ENCODE measurements at regions not wholly inside any gene's neighbourhood (a gene's known extent, or its start where the extent isn't known, plus 50 kb on each side); places are given as distances from the start of the nearest gene placed in this dataset.

GRCh38 chr7:57328457-57328856 lies 121.5 kb upstream of the ZNF716 start:
- WGBS, 2 donors: 64% methylated on average over 4 to 11 of the region's 11 CpGs
- Histone ChIP-seq H3K27me3 (no peaks in the 10 kb centered on the region), H3K4me1 (no peaks in the 10 kb centered on the region), H3K27ac (no peak overlapping the region), H3K9me3 (no peaks in the 10 kb centered on the region), H3K36me3 (replicated peaks in 1 of 2; ENCODE audit: insufficient read depth in 1 of 2, low read depth in 2 of 2) (no peaks in the 10 kb centered on the region), H3K4me3 (no peak overlapping the region)
- no peak for TF ChIP-seq CTCF (IDR thresholded peaks at IDR 0.05)
- intact Hi-C loops (cut with DNase I): loop anchor here (5.0 kb wide), 1 partner anchor 49 kb away; no protein-coding TSS in a partner anchor
- ATAC-seq (no peak), DNase-seq (no peak)

- no peak for TF ChIP-seq POLR2A (IDR thresholded peaks at IDR 0.05)
- no peak for TF ChIP-seq CTCF (IDR thresholded peaks at IDR 0.05)
- Histone ChIP-seq H3K27ac (no peak overlapping the region), H3K27me3 (no peaks in the 10 kb centered on the region), H3K4me3 (no peak overlapping the region), H3K36me3 (replicated peaks in 1 of 2; ENCODE audit: insufficient read depth in 1 of 2, low read depth in 2 of 2) (no peaks in the 10 kb centered on the region), H3K9me3 (no peaks in the 10 kb centered on the region), H3K4me1 (no peaks in the 10 kb centered on the region)
- 29 to 45% methylated on average over 3 of the region's 3 CpGs for WGBS, 2 donors
- no peak for ATAC-seq
- intact Hi-C loops (cut with DNase I): loop anchor here (5.0 kb wide), 1 partner anchor 48 kb away; no protein-coding TSS in a partner anchor
- no peak for DNase-seq
Observed at GRCh38 chr7:57328963-57329362, 121.0 kb upstream of the ZNF716 start.

GRCh38 chr7:57339198-57339944 lies 110.6 kb upstream of the ZNF716 start:
- no peaks in the 10 kb centered on the region for H3K4me1 ChIP-seq
- no peak for TF ChIP-seq POLR2A (IDR thresholded peaks at IDR 0.05)
- TF ChIP-seq CTCF (IDR thresholded peaks at IDR 0.05): no peak
- no peak overlapping the region for H3K4me3 ChIP-seq
- H3K27me3 ChIP-seq: no peaks in the 10 kb centered on the region
- intact Hi-C loops (cut with DNase I): no loop called here
- ATAC-seq (no peak), DNase-seq (no peak)
- no peaks in the 10 kb centered on the region for H3K36me3 ChIP-seq (replicated peaks in 1 of 2; ENCODE audit: insufficient read depth in 1 of 2, low read depth in 2 of 2)
- no peaks in the 10 kb centered on the region for H3K9me3 ChIP-seq
- WGBS, 2 donors: 46 to 54% methylated on average over 11 of the region's 11 CpGs
- H3K27ac ChIP-seq: no peak overlapping the region

- H3K9me3 ChIP-seq: no peaks in the 10 kb centered on the region
- TF ChIP-seq CTCF (IDR thresholded peaks at IDR 0.05): no peak
- TF ChIP-seq POLR2A (IDR thresholded peaks at IDR 0.05): no peak
- whole genome bisulfite sequencing, 2 donors: 67 to 70% methylated on average over 5 of the region's 5 CpGs
Observed at GRCh38 chr7:57342954-57343353, 107.0 kb upstream of the ZNF716 start.

More at GRCh38 chr7:57342954-57343353, 107.0 kb upstream of the ZNF716 start:
- DNase-seq: no peak
- ATAC-seq: no peak
- H3K4me3 ChIP-seq: no peak overlapping the region
- no peaks in the 10 kb centered on the region for H3K36me3 ChIP-seq (replicated peaks in 1 of 2; ENCODE audit: insufficient read depth in 1 of 2, low read depth in 2 of 2)
- intact Hi-C loops (cut with DNase I): no loop called here
- no peaks in the 10 kb centered on the region for H3K4me1 ChIP-seq
- H3K27me3 ChIP-seq: no peaks in the 10 kb centered on the region
- no peak overlapping the region for H3K27ac ChIP-seq

All from body of pancreas (tissue), 4 donors.